C4-2B (cell line): ENCODE measurements at regions not wholly inside any gene's neighbourhood (a gene's known extent, or its start where the extent isn't known, plus 50 kb on each side); places are given as distances from the start of the nearest gene placed in this dataset.

Experiments
- H3K27ac ChIP-seq: fragments of 450-650 bp; 2 replicates; pipeline ENCODE4 v1.5.1; 2017
- CTCF ChIP-seq: fragments of 450-650 bp; conservative IDR thresholded peaks from 2 replicates; pipeline ENCODE4 v1.5.1; 2017; ENCODE audit warnings: mild to moderate bottlenecking
- ZFX ChIP-seq: fragments of 450-650 bp; IDR thresholded peaks from 2 replicates; pipeline ENCODE4 v1.6.1; 2017

- no peak for TF ChIP-seq ZFX
- TF ChIP-seq CTCF = no peak
- no peak overlapping the region for H3K27ac ChIP-seq
These were observed 255.5 kb upstream of the ANO3 start for GRCh38 chr11:26076233-26076990.

GRCh38 chr11:26078231-26078821 lies 253.6 kb upstream of the ANO3 start:
- no peak for TF ChIP-seq ZFX
- no peak overlapping the region for H3K27ac ChIP-seq

- TF ChIP-seq CTCF = no peak
- no peak for TF ChIP-seq ZFX
- no peak overlapping the region for H3K27ac ChIP-seq
These were observed 247.6 kb upstream of the ANO3 start for GRCh38 chr11:26084313-26084712.

GRCh38 chr11:26086028-26086427 lies 245.9 kb upstream of the ANO3 start:
- no peak overlapping the region for H3K27ac ChIP-seq
- TF ChIP-seq CTCF = no peak
- TF ChIP-seq ZFX = no peak

- no peak overlapping the region for H3K27ac ChIP-seq
- TF ChIP-seq CTCF (no peak), ZFX (no peak)
These were observed 244.6 kb upstream of the ANO3 start for GRCh38 chr11:26087120-26087935.

- no peak overlapping the region for H3K27ac ChIP-seq
- TF ChIP-seq CTCF (no peak), ZFX (no peak)
These were observed 243.5 kb upstream of the ANO3 start for GRCh38 chr11:26088391-26088790.

GRCh38 chr11:26090651-26091050 lies 241.3 kb upstream of the ANO3 start:
- no peak overlapping the region for H3K27ac ChIP-seq
- TF ChIP-seq ZFX (no peak), CTCF (no peak)
